GM12891 (cell line): ENCODE measurements at regions not wholly inside any gene's neighbourhood (a gene's known extent, or its start where the extent isn't known, plus 50 kb on each side); places are given as distances from the start of the nearest gene placed in this dataset.

Experiments
- POLR2A ChIP-seq: IDR thresholded peaks from 2 replicates; pipeline ENCODE4 v1.6.1; 2011; ENCODE audit warnings: low read depth, low read length, control low read depth
- POLR2AphosphoS5 ChIP-seq: IDR thresholded peaks from 2 replicates; pipeline ENCODE4 v1.6.1; 2011; ENCODE audit warnings: low read depth, low read length, control low read depth
- SPI1 ChIP-seq: IDR thresholded peaks from 2 replicates; pipeline ENCODE4 v1.6.1; 2011; ENCODE audit warnings: low read depth, low read length, control low read depth
- TAF1 ChIP-seq: IDR thresholded peaks from 2 replicates; pipeline ENCODE4 v1.6.1; 2011; ENCODE audit warnings: low read depth, low read length, control low read depth

DNA sequence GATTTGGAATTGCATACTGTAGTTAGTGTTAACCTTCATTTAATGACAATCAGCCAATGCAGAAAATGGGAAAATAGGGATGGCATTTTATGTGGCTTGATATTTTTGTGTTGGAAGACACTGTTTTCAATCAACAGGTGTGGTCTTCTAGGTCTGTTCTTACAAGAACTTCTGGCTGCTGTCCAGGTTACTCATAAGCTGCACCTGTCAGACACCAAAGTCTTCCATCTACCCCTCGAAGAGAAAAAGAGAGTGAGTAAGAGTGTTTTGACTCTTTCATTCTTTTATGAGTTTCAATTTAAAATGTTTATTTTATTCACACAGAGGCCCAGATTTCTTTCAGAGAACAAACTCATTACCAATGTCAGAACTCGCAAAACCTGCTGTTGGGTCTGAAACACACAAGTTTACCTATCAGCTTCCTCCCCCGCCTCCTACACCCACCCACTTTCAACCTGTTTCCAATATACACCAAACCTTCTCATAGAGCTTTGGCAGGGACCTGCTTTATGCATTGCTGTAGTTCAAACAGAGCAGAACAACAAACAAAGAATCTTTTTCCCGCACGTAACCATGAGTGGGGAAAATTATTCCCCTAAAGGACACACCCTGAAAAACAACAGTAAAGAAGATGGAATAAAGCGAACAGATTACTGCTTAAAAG lies 767.7 kb upstream of the ALCAM start:
- TF ChIP-seq POLR2A: no peak
- no peak for TF ChIP-seq TAF1
- TF ChIP-seq POLR2AphosphoS5: no peak
- no peak for TF ChIP-seq SPI1
